ENCODE measurements at regions not wholly inside any gene's neighbourhood (a gene's known extent, or its start where the extent isn't known, plus 50 kb on each side); places are given as distances from the start of the nearest gene placed in this dataset.
"Not testable (repeated sequence)": the region's sequence is repeated elsewhere in the genome, so short reads cannot be mapped to it uniquely, and the experiment has no call there.

DNA sequence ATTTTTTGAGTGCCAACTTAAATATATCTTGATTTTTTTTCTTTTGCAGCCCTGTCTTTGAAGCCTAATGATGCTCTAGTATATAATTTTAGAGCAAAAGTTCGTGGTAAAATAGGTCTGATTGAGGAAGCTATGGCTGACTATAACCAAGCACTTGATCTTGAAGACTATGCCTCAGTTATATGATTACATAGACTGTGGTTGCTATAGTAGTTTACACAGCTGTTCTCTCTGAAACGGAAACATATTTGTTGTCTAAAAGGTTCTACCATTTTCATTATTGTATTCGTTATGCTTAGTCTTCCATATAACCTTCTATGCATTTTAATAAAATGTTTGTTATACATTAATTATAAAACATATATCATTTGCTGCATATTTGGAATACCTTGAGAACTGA, 246.7 kb downstream of the TTC6 start:
- DNase-seq (ENCODE audit: low spot score): no peak

DNA sequence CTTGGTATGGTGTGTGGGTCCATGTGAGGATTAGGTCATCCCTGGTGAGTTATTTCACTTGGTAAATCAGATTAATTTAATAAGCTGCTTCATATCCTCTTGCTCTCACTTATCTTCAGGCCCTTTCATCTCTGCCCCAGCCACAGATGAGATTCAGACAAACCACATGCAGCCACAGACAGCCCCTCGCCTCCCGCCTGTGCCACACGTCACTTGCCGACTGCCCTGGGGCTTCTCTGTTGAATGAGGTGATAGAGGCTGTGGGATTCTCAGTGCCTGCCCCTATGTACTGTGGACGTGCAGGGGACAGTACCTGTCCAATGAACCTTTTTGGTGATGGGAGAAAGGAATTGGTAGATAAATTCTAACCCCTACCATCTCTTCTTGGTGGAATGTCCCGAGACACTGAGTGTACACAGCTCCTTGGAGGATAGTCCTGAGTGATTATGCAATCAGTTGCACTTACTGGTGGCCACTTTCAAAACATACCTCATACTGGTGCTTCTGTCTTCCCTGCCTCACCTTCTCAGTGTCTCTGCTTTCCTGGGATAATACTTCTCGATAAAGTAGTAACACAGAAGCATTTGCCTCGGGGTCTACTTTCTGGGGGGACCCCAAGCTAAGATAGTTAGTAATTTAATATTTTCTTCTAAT, 248.7 kb downstream of the TTC6 start:
- no peak for DNase-seq (ENCODE audit: low spot score)

DNA sequence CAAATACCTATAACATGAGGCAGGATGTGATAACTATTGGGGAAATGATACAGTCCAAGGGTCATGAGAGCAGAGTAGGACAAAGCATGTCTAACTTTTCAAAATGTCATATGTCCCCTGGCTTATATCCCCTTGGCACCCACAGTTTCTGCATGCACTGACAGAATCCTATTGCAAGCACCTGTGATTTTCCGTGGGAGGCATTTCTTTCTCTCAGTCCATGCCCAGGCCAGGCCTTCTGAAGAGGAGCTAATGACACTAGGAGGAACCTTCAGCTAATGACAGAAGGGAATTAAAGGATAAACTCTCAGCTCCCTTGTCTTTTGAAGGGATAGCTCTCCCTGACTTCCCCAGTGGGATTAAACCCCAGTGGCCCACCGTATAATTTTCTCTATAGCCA, 249.2 kb downstream of the TTC6 start:
- no peak for DNase-seq (ENCODE audit: low spot score)

DNA sequence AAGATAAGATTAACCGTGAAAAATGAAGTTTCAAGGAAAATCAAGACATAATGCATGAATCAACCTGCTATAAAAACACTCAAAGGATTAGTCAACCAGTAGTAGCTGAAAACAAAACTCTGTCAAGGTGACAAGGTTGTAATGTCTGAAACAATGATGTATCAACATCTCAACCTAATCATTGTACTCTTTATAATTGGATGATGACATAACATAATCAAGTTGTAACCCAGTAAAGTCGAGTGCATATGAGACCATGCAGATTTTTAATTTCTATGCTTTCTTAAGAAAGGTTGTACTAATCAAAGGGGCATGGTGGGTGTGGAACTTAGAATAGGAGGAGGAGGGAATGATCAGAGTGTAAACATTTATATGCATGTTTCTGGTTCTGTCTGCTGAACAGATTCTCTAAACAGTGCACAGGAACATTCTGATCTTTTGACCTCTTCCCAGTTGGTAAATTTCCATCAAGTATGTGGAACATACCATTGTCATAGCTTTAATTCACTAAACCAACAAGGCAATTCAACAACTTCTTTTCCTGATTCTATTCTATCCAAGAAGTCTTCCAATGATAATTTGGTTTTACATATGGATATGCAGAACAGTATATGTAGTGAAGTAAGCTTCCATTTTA, 253.7 kb downstream of the TTC6 start:
- no peak for DNase-seq (ENCODE audit: low spot score)

DNA sequence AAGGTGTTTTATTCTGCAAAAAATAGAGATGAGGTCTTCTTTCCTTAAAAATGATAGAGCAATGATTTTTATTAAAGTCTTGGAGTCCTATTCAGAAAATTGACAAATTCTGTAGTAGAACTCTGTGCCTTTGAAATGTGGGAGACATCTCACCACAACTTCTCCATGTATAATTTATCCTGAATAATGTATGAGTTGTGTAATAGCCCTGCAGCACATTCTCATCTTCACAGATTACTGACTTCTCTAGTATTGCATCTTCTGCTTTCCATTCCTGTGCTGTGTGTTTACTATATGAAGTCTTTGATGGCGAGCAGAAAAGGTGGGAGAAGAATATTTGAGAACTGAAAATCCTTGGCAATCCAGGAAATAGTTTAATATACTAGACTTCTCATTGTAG, 255.6 kb downstream of the TTC6 start:
- no peak for DNase-seq (ENCODE audit: low spot score)

DNA sequence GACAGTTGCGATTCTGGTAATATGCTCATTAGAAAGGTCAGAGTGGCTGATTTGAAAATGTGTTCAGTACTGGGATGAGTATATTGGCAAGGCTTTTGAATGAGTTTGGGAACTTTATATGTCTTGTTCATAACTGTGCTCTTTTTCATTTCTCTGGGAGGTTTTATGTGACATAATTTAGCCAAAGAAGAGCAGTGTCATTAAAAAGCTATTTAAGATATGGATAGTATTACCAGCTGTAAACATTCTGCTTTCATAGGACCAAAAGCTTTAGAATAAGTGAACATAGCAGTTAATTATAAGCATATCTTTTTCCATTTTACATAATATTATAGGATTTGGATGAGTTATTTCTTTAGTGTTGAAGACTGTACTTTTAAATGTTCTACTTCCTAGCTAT, 260.4 kb downstream of the TTC6 start:
- no peak for DNase-seq (ENCODE audit: low spot score)

DNA sequence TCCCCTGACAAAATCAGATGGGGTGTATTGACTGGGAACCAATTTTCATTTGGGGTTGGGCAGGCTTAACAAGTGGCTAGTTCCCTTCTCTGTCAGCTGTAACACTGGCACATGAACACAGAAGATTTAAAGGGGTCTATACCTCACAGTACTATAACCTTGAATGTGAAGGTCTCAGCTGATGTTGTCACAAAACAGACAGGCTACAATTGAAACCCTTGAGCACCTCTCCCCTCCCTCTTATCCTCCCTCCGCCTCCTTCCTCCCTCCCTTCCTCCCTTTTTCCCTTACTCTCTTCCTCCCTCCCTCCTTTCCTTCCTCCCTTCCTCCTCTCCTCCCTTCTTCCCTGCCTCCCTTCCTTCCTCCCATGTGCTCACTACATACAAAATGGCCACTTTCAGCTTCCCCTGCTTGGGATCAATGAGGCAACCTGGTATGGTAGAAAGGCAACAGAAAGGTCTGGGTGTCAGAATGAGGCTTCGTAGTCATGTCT, 262.4 kb downstream of the TTC6 start:
- DNase-seq (ENCODE audit: low spot score): no peak

DNA sequence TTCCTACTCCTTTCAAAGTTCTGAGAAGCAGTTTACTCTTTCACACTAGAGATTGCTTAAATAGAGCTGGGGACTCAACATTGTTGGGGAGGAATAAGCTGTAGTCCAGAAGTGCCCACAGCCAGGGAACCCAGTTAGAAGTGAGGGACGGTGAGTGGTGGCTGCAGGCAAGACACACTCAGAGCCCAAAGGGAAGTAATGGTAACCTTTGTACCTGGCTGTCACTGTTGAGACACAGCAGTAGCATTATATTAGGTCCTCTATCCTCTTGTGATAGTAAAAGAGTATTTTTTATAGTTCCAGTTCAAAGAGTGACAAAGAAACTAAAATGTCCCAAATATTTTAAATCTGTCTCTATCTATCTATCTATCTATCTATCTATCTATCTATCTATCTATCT, 263.3 kb downstream of the TTC6 start:
- DNase-seq (ENCODE audit: low spot score): no peak

DNA sequence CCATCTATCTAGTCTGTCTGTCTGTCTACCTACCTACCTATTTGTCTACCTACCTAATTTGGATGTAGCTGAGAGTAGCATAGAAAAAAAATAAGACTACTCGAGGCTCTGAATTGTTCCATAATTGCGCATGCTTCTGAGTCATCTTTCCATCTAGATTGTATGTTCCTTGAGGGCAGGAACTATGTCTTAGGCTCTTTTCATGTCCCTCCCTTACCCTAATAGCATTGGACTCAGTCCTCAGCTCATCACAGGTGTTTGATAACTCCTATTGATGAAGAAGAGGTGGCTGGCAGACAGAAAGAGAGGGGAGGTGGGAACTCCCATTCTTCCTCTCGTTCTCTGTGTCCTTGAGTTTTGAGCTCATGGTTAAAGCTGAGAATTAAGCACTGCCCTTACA, 263.7 kb downstream of the TTC6 start:
- no peak for DNase-seq (ENCODE audit: low spot score)

DNA sequence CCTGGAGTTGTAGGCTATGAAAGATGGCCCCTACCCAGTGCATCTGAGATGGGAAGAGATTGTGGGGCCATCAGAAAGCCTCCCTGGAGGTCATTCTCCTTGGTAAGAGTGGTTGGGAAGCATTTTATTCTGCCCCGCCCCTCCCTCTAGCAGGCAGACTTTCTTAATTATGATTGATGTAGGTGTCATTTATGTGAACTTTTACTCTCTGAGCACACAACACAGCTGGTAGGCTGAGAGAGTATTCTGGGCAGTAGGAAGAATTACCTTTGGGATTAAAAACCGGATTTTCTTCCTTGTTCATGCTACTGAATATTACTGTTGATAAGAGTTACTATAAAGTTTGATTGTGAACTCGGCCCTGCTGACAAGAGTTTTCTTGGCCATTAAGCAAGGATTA, 266.8 kb downstream of the TTC6 start:
- no peak for DNase-seq (ENCODE audit: low spot score)

DNA sequence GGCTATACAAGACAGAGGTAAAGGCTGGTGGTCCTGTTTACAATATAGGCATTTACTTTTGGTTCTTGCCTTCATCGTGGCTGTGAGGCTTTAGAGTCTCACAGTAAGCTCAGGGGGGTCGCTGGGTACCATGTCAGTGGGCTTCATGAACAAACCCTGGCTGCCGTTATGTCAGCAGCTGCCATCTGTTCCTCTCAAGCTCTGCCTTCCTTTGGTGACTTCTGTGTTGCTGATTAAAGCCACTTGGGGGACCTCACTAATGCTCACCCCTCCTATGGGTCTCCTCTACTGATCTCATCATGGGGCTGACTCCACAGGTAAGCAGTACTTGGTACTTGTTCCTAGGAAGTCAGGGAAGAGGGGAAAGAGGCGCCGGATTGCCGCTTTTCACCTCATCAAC, 268.7 kb downstream of the TTC6 start:
- DNase-seq (ENCODE audit: low spot score): no peak

DNA sequence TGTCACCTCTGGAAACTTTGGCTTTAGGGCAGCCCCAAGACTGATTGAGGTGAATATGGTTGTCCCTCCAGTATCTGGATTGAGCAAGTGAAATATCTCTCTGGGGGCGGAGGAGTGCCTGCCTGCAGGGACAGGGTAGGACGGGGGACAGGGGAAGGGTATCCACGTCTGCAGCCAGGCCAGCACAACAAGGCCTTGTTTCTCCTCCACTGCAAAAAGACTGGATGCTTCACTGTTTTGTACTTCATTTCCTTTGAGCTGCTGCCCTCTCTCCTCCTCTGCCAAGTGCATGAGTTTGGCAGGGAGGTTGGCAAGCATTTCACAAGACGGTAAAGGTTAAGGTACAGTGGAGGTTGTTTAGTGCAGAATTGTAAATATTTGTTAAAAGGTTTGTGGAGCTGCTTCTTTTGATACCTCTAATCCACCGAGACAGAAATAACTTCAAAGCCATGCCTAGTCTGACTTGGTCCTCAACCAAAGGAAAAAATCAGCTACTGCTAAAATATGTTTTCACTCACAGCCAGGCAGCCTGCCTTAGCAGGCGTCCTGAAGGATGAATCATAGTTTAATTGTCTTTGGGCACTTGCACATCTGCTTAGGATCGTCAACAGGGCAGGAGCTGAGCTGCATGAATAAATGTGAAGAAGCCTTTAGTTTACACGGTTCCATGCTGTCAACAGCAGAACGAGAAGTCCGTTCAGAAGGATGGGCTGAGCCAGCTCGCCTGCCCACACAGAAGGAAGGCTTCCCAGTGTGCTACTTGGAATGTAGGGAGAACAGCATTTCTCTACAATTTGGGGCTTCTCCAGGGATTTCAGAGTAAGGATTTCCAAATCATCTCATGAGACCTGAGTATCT, 269.7 kb downstream of the TTC6 start:
- no peak for DNase-seq (ENCODE audit: low spot score)

DNA sequence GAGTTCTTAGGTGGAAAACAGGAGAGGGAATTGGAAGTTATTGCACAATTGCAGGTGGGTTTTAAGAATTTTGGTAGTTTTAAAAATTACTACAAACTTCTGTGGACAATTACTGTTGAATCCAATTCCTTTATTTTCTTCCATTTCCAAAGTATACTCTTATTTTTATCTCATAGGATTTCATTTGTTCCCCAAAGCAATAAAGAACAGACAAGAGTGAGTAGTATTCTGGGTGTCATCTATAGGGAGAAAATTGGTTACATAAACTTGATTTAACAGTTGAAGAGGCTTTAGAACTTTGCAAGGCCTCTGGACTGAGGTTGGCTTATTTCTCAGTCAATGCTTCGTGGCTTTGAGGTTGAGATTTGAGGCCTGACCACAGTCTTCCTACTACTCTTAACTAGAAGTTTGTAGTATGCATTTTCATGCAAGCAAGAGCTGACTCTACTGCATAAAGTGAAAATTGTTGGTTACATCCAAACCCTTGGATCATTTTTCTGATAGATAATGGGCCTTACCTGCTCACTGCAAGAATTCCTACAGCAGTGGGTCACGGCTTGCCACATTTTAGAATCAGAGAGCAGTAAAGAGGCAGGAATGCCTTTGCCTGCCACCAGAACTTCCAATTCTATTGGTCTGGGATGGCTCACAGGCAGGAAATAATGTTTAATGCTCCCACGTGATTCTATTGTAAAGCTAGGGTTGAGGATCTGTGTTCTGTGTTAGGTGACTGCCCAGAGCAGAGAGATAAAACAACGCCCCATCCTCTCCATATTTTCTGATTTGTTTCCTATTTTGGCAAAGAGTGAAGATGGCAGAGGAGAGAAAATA, 270.5 kb downstream of the TTC6 start:
- DNase-seq (ENCODE audit: low spot score): no peak

DNA sequence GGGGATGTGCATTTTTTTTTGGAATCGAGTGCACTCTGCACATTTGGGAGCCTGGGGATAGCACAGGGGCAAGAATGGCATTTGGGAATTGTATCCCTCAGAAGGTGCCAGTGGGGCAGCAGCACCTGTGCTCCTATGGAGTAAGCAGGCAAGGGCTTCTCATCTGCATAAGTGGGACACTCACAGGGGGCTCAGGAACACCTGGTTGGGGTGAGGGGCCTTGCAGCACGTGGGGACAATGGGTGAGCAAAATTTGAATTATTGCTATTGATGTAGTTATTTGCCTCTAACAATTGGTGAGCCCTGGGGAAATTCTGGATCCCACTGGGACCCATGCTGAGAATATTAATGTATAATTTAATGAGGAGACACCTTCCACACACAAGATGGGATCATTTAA, 274.2 kb downstream of the TTC6 start:
- DNase-seq (ENCODE audit: low spot score): no peak

DNA sequence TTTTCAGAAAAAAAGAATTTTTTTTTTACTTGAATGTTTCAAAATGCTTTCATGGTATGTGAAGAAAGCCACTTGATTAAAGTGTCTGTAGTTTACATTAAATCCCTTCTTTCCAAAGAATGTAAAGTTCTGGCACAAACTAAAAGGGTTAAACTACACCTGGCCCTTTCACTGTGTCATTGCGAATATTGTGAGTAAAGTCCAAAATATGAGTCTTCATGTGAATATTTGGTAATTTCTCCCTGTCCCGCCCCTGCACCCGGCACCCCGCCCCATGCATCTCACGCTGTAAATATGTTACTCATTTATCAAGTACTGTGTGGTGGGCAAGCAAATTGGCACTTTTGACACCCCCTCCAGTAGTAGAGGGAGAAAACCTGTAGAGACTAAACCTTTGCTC, 274.7 kb downstream of the TTC6 start:
- DNase-seq (ENCODE audit: low spot score): no peak

DNA sequence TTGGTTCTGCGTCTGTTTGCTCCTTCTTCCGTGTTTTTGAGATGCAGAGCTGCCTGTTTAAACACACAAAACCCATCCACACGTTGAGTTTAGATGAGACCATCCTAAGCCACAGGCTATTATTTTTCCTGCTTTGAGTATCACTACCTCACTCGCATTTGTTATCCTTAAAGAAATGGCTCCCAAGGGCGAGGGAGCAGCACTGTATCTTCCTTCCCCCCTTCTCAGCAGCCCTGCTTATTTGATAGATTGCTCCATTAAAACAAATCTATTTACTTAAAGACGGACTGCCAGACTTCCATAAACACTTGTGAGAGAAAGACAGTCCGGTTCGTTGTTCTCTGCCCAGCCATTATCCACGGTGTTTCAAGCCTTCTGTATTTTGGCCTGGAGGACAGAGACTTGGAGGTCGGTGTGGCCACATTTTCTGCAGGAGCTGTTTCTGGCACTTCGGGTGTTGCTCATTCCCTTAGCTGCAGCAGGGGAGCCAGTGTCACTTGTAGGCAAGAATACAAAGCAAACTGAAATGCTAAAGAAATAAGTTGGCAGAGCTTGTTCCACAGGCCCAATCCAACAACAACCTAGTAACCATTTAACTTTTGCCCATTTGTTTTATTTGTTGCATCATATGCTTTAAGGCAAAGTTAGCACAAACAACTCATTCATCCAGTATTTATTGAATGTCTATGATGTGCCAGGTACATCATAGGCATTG, 275.4 kb downstream of the TTC6 start:
- no peak for DNase-seq (ENCODE audit: low spot score)

DNA sequence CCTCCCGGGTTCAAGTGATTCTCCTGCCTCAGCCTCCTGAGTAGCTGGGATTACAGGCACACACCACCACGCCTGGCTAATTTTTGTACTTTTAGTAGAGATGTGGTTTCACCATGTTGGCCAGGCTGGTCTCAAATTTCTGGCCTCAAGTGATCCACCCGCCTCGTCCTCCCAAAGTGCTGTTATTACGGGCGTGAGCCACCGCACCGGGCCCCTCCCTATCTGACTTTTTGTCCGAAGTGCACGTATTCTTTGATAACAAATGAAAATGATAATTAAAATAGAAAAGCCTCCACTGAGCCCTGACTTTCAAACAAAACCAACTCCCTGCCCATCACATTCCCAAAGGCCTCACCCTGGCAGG, 278.6 kb downstream of the TTC6 start:
- DNase-seq (ENCODE audit: low spot score): not testable (repeated sequence)

DNA sequence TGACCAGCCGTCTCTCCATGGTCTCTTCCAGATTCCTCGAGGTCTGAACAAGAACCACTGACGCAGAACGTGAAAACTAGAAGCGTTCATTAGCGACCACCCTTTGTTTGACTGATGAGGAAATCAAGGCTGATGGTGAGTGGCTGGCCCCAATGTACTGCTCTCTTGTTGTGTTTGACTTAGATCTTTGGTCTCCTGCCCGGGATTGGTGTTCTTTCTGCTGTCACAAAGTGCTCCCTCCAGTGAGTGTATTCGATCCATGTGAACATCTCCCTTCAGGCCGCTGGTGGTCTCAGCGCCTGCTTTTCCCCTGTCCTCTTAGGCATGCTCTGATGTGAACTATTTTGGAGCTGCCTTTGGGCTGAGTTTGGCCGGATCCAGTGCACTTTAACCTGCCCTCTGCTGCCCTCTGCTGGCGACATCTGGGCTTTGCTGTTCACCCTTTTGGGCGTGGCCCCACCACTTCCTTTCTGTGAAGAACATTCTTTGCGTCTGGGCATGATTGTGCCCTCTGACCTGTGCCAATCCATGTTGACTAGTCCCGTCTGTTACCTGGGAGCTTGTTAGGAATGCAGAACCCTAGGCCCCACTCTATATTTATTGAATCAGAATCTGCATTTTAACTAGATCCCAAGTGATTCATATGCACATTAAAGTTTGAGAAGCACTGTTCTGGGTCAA, 279.1 kb downstream of the TTC6 start:
- peak; percentile 87 for DNase-seq (ENCODE audit: low spot score)

DNA sequence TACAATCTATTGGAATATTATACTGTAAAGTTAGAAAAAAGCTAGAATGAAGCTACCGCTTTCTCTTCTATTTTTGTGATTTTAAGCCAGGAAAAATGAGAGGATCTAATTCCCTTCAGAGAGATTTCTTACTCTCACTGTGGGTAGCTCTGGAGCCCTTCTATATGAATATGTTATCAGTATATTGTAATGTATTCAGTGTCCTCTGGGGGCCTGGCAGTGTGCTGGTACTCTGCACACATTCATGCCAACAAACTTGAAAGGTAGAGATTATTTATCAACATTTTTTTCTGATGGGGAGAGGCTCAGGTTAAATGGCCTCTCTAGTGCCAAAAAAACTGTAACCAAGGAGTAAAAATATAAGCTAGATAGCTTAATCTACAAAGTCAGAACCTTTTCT, 292.8 kb downstream of the TTC6 start:
- DNase-seq (ENCODE audit: low spot score): no peak

DNA sequence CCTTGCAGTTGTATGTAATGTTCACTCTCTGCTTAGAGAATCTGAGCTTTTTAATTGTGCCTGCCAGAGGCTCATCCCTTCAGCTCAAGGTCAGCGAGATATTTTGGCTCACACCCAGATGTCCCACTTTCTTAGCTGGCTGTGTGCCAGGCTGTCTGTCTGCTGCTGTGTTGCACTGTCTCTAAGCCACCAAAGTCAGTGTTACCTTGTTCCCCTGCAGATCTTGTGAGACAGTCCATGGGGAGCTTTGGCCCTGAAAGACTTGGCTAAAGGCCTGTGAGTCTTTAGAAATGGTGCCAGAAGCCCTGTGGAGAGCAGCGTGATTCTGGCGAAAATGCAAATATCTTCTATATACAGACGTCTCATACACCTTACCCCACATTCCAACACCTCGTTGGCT, 293.7 kb downstream of the TTC6 start:
- no peak for DNase-seq (ENCODE audit: low spot score)

DNA sequence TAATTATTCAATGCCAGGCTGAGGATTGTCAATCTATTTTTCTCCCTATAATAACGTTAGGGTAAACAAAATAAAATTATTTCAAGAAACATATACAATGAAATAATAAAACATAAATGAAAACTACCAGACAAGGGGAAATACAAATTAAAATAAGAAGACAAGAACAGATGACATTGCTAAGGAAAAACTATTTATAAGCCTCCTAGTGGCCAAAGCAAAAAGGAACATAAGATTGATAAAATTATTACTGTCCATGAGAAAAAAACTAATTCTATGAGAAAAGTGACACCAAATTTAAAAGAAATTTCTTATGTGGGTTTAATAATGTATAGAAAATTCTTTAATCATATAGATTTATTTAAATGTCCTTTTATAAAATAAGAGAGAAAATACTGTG, 294.7 kb downstream of the TTC6 start:
- no peak for DNase-seq (ENCODE audit: low spot score)
